ENCODE measurements at regions not wholly inside any gene's neighbourhood (a gene's known extent, or its start where the extent isn't known, plus 50 kb on each side); places are given as distances from the start of the nearest gene placed in this dataset.

DNA sequence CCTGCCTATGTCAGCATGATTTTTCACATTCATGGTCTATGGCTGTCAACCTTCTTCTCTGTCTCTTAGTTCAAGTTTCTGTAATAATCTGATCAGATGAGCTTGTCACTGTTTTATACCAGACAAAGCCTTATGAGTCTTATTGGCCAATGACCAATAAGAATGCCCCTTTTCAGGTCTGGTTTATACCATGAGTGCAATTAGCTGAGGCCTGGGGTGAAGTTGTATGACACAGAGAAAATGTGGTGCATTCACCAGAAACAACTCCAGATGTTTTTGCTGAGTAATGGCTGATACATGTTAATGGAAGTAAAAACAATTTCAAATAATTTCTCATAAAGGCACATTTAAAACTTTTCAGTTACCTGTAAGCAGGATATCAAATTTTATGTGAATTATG lies 218.6 kb upstream of the CDH8 start:
- DNase-seq: no peak
- Histone ChIP-seq H3K27me3 (no peaks in the 10 kb centered on the region), H3K9me3 (no peaks in the 10 kb centered on the region), H3K4me1 (no peaks in the 10 kb centered on the region), H3K36me3 (no peaks in the 10 kb centered on the region), H3K4me3 (no peak overlapping the region), H3K27ac (no peak overlapping the region)
- intact Hi-C loops (cut with DNase I; ENCODE audit: low total_unique reads): no loop called here
- TF ChIP-seq, protein P1, sequence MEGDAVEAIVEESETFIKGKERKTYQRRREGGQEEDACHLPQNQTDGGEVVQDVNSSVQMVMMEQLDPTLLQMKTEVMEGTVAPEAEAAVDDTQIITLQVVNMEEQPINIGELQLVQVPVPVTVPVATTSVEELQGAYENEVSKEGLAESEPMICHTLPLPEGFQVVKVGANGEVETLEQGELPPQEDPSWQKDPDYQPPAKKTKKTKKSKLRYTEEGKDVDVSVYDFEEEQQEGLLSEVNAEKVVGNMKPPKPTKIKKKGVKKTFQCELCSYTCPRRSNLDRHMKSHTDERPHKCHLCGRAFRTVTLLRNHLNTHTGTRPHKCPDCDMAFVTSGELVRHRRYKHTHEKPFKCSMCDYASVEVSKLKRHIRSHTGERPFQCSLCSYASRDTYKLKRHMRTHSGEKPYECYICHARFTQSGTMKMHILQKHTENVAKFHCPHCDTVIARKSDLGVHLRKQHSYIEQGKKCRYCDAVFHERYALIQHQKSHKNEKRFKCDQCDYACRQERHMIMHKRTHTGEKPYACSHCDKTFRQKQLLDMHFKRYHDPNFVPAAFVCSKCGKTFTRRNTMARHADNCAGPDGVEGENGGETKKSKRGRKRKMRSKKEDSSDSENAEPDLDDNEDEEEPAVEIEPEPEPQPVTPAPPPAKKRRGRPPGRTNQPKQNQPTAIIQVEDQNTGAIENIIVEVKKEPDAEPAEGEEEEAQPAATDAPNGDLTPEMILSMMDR (IDR thresholded peaks at IDR 0.05): no peak

DNA sequence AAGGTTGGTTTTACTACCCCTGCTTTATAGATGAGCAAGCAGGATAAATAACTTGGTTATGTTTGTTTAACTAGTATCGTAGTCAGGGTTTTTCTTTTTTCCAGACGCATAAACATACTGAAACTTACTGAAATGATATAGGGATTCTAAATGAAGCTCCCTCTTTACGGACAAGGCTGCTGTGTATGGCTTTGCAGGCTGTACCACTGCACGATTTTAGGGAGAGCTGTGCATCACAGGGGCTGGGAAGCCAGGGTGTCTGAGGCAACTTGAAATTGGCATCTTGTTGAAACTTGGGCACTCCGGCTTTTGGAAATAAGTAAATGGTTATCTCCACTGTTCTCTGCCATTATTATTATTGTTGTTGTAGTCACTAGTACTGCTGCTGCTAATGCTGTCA lies 218.1 kb upstream of the CDH8 start:
- Histone ChIP-seq H3K27ac (no peak overlapping the region), H3K9me3 (no peaks in the 10 kb centered on the region), H3K36me3 (no peaks in the 10 kb centered on the region), H3K27me3 (no peaks in the 10 kb centered on the region), H3K4me3 (no peak overlapping the region), H3K4me1 (no peaks in the 10 kb centered on the region)
- DNase-seq: no peak
- intact Hi-C loops (cut with DNase I; ENCODE audit: low total_unique reads): no loop called here
- TF ChIP-seq, protein P1 (IDR thresholded peaks at IDR 0.05): no peak

DNA sequence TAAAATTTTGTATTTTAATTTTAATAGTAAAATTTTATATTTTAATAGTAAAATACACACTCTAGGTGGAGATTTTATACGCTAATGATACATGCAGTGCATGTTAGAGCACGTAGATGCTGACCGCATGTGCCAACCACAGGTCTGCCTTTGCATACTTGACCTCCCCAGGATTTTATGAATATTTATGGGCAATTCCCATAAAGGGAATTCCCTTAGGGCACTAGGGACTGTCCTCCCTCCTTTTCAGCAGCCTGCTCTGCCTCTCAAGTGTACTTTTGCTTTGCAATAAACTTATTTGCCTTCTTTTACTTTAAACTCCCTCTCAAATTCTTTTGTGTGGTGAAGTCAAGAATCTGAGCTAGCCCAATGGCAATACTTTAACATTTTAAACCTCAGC lies 217.7 kb upstream of the CDH8 start:
- no peaks in the 10 kb centered on the region for H3K27me3 ChIP-seq
- no peaks in the 10 kb centered on the region for H3K36me3 ChIP-seq
- intact Hi-C loops (cut with DNase I; ENCODE audit: low total_unique reads): no loop called here
- H3K4me3 ChIP-seq: no peak overlapping the region
- DNase-seq: no peak
- TF ChIP-seq, protein P1 (IDR thresholded peaks at IDR 0.05): no peak
- H3K27ac ChIP-seq: no peak overlapping the region
- no peaks in the 10 kb centered on the region for H3K9me3 ChIP-seq
- no peaks in the 10 kb centered on the region for H3K4me1 ChIP-seq

DNA sequence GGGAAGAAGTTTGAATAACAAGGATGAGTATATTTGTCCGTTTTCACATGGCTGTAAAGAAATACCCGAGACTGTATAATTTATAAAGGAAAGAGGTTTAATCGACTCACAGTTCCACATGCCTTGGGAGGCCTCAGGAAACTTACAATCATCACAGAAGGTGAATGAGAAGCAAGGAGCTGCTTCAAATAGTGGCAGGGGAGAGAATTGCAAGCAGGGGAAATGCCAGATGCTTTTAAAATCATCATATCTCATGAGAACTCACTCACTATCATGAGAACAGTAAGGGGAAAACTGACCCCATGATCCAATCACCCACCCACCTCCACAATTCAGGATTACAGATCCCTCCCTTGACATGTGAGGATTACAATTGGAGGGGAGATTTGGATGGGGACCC lies 212.8 kb upstream of the CDH8 start:
- Histone ChIP-seq H3K27ac (no peak overlapping the region), H3K36me3 (no peaks in the 10 kb centered on the region), H3K4me3 (no peak overlapping the region), H3K4me1 (no peaks in the 10 kb centered on the region), H3K27me3 (no peaks in the 10 kb centered on the region), H3K9me3 (no peaks in the 10 kb centered on the region)
- TF ChIP-seq, protein P1 (IDR thresholded peaks at IDR 0.05): no peak
- DNase-seq: no peak
- intact Hi-C loops (cut with DNase I; ENCODE audit: low total_unique reads): no loop called here

DNA sequence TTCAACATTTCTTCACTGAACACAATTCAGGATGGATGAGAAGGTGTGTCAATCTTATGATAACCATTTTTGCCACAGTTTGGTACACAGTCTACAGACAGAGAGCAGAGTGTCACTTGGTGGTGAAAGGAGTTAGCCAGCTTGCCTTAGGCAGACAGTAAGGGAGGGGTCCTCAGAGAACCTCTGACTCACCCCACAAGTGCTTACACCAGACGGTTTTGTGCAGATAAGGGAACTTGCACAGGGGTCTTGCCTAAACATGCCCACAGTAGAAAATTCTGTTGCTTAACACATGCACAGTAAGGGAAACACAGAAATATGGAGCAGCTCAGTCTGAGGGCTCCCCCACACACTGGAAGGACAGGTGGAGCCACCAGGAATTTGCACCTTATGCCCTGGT lies 204.5 kb upstream of the CDH8 start:
- no peak overlapping the region for H3K27ac ChIP-seq
- no peaks in the 10 kb centered on the region for H3K9me3 ChIP-seq
- TF ChIP-seq, protein P1 (IDR thresholded peaks at IDR 0.05): no peak
- intact Hi-C loops (cut with DNase I; ENCODE audit: low total_unique reads): no loop called here
- no peak overlapping the region for H3K4me3 ChIP-seq
- DNase-seq: no peak
- H3K4me1 ChIP-seq: no peaks in the 10 kb centered on the region
- no peaks in the 10 kb centered on the region for H3K36me3 ChIP-seq
- H3K27me3 ChIP-seq: no peaks in the 10 kb centered on the region

DNA sequence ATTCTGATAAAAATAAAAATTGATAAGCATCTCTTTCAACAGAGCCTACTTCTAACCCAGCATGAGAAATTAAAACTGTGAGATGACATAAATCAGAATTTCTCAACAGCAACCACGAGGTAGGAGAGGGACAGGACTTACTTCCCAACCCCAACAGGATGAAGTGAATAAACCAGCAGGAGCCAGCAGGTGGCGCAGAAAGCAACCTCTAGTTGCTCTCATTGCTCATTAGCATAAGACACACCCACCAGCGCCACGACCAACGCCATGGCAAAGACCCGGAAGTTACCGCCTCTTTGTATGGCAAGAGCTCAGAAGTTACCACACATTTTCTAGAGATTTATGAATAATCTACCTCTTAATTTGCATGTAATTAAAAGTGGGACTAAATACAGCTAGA lies 189.4 kb upstream of the CDH8 start:
- H3K27ac ChIP-seq: no peak overlapping the region
- no peak overlapping the region for H3K4me3 ChIP-seq
- DNase-seq: peak in 1 of 2 donors; percentile 66
- H3K27me3 ChIP-seq: no peaks in the 10 kb centered on the region
- no peaks in the 10 kb centered on the region for H3K9me3 ChIP-seq
- intact Hi-C loops (cut with DNase I; ENCODE audit: low total_unique reads): no loop called here
- H3K36me3 ChIP-seq: no peaks in the 10 kb centered on the region
- no peaks in the 10 kb centered on the region for H3K4me1 ChIP-seq
- TF ChIP-seq, protein P1 (IDR thresholded peaks at IDR 0.05): no peak

Data from tibial artery (tissue), 4 donors.